Fibroblast of lung (primary cell): ENCODE measurements at regions not wholly inside any gene's neighbourhood (a gene's known extent, or its start where the extent isn't known, plus 50 kb on each side); places are given as distances from the start of the nearest gene placed in this dataset.
A peak's percentile ranks its signal among the peaks of the same experiment; 100 is the strongest.

Experiments used
- DNase-seq, 2 donors: peaks; one replicate each; pipeline versions ENCODE4 v3.0.0 to v3.0.0-alpha.2; 2010; ENCODE audit warnings: low read depth in 2 of 2
- H2AFZ ChIP-seq: 2 replicates; pipeline ENCODE4 v1.5.1; 2012; ENCODE audit warnings: low read length, control low read depth, inconsistent platforms
- H3K27ac ChIP-seq: 2 replicates; pipeline ENCODE4 v1.5.1; 2011; ENCODE audit warnings: low read length, control low read depth; ENCODE audit not compliant: insufficient read depth
- H3K27me3 ChIP-seq: 2 replicates; pipeline ENCODE4 v1.5.1; 2011; ENCODE audit warnings: mild to moderate bottlenecking, low read length; ENCODE audit not compliant: control insufficient read depth, insufficient read depth
- H3K36me3 ChIP-seq: 2 replicates; pipeline ENCODE4 v1.5.1; 2011; ENCODE audit warnings: low read length; ENCODE audit not compliant: control insufficient read depth, insufficient read depth
- H3K4me1 ChIP-seq: 2 replicates; pipeline ENCODE4 v1.5.1; 2011; ENCODE audit warnings: low read length; ENCODE audit not compliant: control insufficient read depth, insufficient read depth; ENCODE audit errors: extremely low read depth
- H3K4me2 ChIP-seq: 2 replicates; pipeline ENCODE4 v1.5.1; 2011; ENCODE audit warnings: low read length, control low read depth; ENCODE audit not compliant: insufficient read depth; ENCODE audit errors: extremely low read depth
- H3K4me3 ChIP-seq, 4 experiments: fragments of 200-600 bp in 1 of 4; sonication (generic) in 1 of 4; replicated peaks in 1 of 4; 2 replicates each; pipeline ENCODE4 v1.5.1; 2011 to 2016; ENCODE audit warnings: low read length in 4 of 4, low read depth in 3 of 4, mild to moderate bottlenecking in 3 of 4, control low read depth in 2 of 4, inconsistent platforms in 1 of 4, mixed read lengths in 1 of 4; ENCODE audit not compliant: insufficient read depth in 1 of 4; ENCODE audit errors: control extremely low read depth in 1 of 4
- H3K79me2 ChIP-seq: 2 replicates; pipeline ENCODE4 v1.5.1; 2012; ENCODE audit warnings: mild to moderate bottlenecking, low read length, inconsistent platforms; ENCODE audit not compliant: control insufficient read depth, insufficient read depth
- H3K9ac ChIP-seq: 2 replicates; pipeline ENCODE4 v1.5.1; 2011; ENCODE audit warnings: mild to moderate bottlenecking, low read length, control low read depth; ENCODE audit not compliant: insufficient read depth
- H3K9me3 ChIP-seq: 2 replicates; pipeline ENCODE4 v1.5.1; 2012; ENCODE audit warnings: low read depth, low read length; ENCODE audit not compliant: control insufficient read depth, insufficient read depth
- H4K20me1 ChIP-seq: 2 replicates; pipeline ENCODE4 v1.5.1; 2011; ENCODE audit warnings: low read length; ENCODE audit not compliant: control insufficient read depth, insufficient read depth; ENCODE audit errors: extremely low read depth
- CTCF ChIP-seq, 2 donors: IDR thresholded peaks in 1 of 2; conservative IDR thresholded peaks in 1 of 2; 1 replicate in 1 of 2; 2 replicates in 1 of 2; pipeline ENCODE4 v1.5.1; 2011 to 2012; ENCODE audit warnings: low read length in 2 of 2, control low read depth in 1 of 2, inconsistent platforms in 1 of 2, low read depth in 1 of 2, mild to moderate bottlenecking in 1 of 2
- EZH2 ChIP-seq: IDR thresholded peaks from 2 replicates; pipeline ENCODE4 v1.5.1; 2012; ENCODE audit warnings: low read length, control low read depth, mild to moderate bottlenecking; ENCODE audit errors: missing control alignments

- Histone ChIP-seq H3K27me3 (no peaks in the 10 kb centered on the region), H4K20me1 (no peaks in the 10 kb centered on the region), H3K4me1 (peaks cover 12% of the 10 kb centered on the region), H3K9me3 (no peaks in the 10 kb centered on the region), H2AFZ (peak overlapping the region; percentile 90), H3K4me2 (peak overlapping the region; percentile 44), H3K9ac (no peak overlapping the region), H3K27ac (peak overlapping the region; percentile 43), H3K36me3 (peaks cover 1% of the 10 kb centered on the region), H3K79me2 (no peaks in the 10 kb centered on the region), H3K4me3 (no peak overlapping the region)
- peak in 1 of 2 donors; percentile 25 for DNase-seq
- TF ChIP-seq EZH2 = no peak
These were observed 61.3 kb downstream of the NDUFS5 start for GRCh38 chr1:39087435-39087834.

DNA sequence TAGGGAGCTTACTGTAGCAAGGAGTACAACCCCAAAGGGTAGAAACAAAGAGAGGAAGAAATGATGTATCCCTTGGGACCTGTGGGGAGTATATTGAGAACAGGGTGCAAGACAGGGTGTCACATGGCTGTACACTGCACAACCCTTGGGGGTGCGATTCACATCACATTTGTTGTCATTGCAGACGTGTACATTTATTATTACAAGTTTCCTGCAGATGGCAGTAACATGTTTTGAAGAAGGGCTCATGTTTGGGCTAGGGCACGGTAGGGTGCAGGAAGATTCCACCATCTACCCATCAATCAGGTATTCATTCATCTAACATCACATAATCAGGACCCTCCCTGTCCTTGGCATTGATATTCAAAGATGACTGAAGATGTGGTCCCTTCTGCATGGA is 62.5 kb downstream of the NDUFS5 start:
- H3K4me3 ChIP-seq = no peak overlapping the region
- no peak overlapping the region for H2AFZ ChIP-seq
- peaks cover 1% of the 10 kb centered on the region for H3K36me3 ChIP-seq
- no peak overlapping the region for H3K9ac ChIP-seq
- DNase-seq = no peak
- H3K9me3 ChIP-seq = no peaks in the 10 kb centered on the region
- no peak overlapping the region for H3K4me2 ChIP-seq
- H3K79me2 ChIP-seq = no peaks in the 10 kb centered on the region
- peaks cover 12% of the 10 kb centered on the region for H3K4me1 ChIP-seq
- TF ChIP-seq CTCF (conservative IDR thresholded peaks at IDR 0.05 in 1 of 2, IDR thresholded peaks at IDR 0.05 in 1 of 2; ENCODE audit: low read depth in 1 of 2, low read length in 2 of 2) (no peak), EZH2 (no peak)
- H3K27ac ChIP-seq = no peak overlapping the region
- H4K20me1 ChIP-seq = no peaks in the 10 kb centered on the region
- H3K27me3 ChIP-seq = no peaks in the 10 kb centered on the region

GRCh38 chr1:39089931-39090521 is 63.9 kb downstream of the NDUFS5 start:
- peaks cover 1% of the 10 kb centered on the region for H3K36me3 ChIP-seq
- DNase-seq = no peak
- no peak overlapping the region for H3K4me2 ChIP-seq
- H3K9me3 ChIP-seq = no peaks in the 10 kb centered on the region
- no peaks in the 10 kb centered on the region for H3K79me2 ChIP-seq
- H3K27ac ChIP-seq = no peak overlapping the region
- TF ChIP-seq CTCF (conservative IDR thresholded peaks at IDR 0.05 in 1 of 2, IDR thresholded peaks at IDR 0.05 in 1 of 2; ENCODE audit: low read depth in 1 of 2, low read length in 2 of 2) (no peak), EZH2 (no peak)
- peaks cover 12% of the 10 kb centered on the region for H3K4me1 ChIP-seq
- no peaks in the 10 kb centered on the region for H4K20me1 ChIP-seq
- H3K4me3 ChIP-seq = no peak overlapping the region
- no peak overlapping the region for H3K9ac ChIP-seq
- no peak overlapping the region for H2AFZ ChIP-seq
- H3K27me3 ChIP-seq = no peaks in the 10 kb centered on the region
